Activated CD4-positive, alpha-beta T cell treated with anti-CD3 and anti-CD28 coated beads, Interleukin-2, Interleukin-4, amounts not matched to agents 100 ng/mL and 50 ng/mL, durations not matched to agents 16 hours and 8 hours (primary cell): ENCODE measurements at regions not wholly inside any gene's neighbourhood (a gene's known extent, or its start where the extent isn't known, plus 50 kb on each side); places are given as distances from the start of the nearest gene placed in this dataset.

Experiments used
- DNase-seq: peaks from one replicate; pipeline ENCODE4 v3.0.0-alpha.2; 2020; ENCODE audit warnings: low spot score

DNA sequence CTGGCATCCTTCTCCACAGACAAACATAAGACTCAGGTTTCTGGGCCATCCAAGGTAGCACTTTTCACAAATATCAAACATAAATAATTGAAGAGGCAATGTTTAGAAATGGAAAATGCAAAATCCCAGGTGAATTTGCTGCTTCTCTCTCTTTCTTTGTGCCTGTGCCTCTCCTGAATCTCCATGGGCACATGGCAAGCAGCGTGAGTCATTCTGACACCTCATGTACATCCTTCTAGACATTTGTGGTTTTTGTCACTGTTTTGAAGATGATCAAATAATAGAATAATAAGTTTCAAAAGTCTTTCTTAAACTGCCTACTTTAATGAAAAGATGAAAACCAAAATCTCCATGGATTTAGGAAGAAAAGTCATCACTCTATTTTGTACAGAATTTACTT is 60.3 kb upstream of the RAB11FIP2 start:
- no peak for DNase-seq

GRCh38 chr10:118106426-118106825 is 59.7 kb upstream of the RAB11FIP2 start:
- no peak for DNase-seq

DNA sequence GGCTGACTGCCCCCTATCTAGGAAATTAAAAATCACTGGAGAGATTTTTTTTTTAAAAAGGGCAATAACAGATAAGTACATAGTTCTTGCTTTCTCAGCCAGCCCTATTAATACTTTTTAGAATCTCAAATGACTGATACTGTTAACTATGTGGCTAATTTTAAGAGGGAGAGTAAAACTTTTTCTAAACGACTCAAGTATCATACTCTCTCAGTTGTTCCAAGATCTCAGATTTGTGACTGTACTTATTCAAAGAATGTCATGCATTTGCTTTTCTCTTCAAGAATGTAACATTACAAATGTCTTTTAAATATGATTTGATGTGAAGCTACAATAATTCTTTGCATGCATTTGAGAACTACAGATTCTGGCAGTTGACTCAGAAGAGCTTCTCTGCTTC is 55.4 kb upstream of the RAB11FIP2 start:
- DNase-seq: no peak

DNA sequence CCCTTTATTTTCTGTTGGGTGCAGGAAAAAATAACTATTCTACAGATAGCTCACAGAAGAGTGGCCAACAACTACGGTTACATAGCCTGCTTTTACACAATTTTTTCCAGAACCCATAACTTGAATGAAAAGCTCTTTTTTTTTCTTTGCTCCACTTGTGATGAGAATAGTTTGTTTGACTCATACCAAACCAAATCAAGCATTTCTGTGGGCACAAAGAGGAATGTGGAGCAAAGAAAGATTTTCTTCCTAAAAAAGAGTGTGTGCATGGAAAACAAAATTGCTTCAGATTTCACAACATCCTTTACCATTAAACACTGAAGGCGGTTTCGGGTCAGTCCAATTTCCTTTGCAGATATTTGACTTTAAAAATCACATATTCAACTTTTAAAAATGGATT is 54.8 kb upstream of the RAB11FIP2 start:
- no peak for DNase-seq
